SK-N-SH (cell line): ENCODE measurements at regions not wholly inside any gene's neighbourhood (a gene's known extent, or its start where the extent isn't known, plus 50 kb on each side); places are given as distances from the start of the nearest gene placed in this dataset.

Experiments used
- CTCF ChIA-PET: fragments of 300-600, 350-600 bp; formaldehyde crosslinking; extraction: SDS; loops from one replicate; lab custom pipeline; 2021; lab: Yijun Ruan, JAX
- POLR2A ChIA-PET: fragments of 350-600 bp; sonication (Branson Sonifier 250); formaldehyde crosslinking; extraction: SDS; loops from one replicate; lab custom pipeline; 2020; ENCODE audit warnings: antibody characterized with exemption, inconsistent platforms; lab: Yijun Ruan, JAX
- DNase-seq: peaks from one replicate; pipeline ENCODE4 v3.0.0; 2012
- H2AFZ ChIP-seq: fragments of 200-600 bp; sonication (generic); 2 replicates; pipeline ENCODE4 v1.8.1; 2016; ENCODE audit warnings: antibody characterized with exemption, mild to moderate bottlenecking, low read depth
- H3F3A ChIP-seq: fragments of 200-600 bp; sonication (generic); replicated peaks from 2 replicates; pipeline ENCODE3; 2016; ENCODE audit warnings: antibody characterized with exemption, mild to moderate bottlenecking; ENCODE audit not compliant: insufficient read depth
- H3K27ac ChIP-seq, 2 experiments: fragments of 200-500 bp in 1 of 2; fragments of 200-600 bp in 1 of 2; sonication (Bioruptor generic) in 1 of 2; sonication (generic), shearing (Covaris generic) in 1 of 2; 2 replicates each; pipeline versions ENCODE4 v1.5.1 to v1.6.1; 2014 to 2016; ENCODE audit warnings: low read depth in 2 of 2, inconsistent platforms in 1 of 2, low read length in 1 of 2, mild to moderate bottlenecking in 1 of 2, mixed read lengths in 1 of 2
- H3K27me3 ChIP-seq: fragments of 200-600 bp; sonication (generic), shearing (Covaris generic); 2 replicates; pipeline ENCODE4 v1.6.1; 2016; ENCODE audit warnings: mixed run types; ENCODE audit not compliant: insufficient read depth
- H3K36me3 ChIP-seq, 2 experiments: fragments of 200-500 bp in 1 of 2; fragments of 200-600 bp in 1 of 2; sonication (Bioruptor generic) in 1 of 2; sonication (generic) in 1 of 2; replicated peaks in 1 of 2; 2 replicates each; pipeline versions ENCODE3 to v1.5.1; 2014 to 2016; ENCODE audit warnings: low read length in 1 of 2, mild to moderate bottlenecking in 1 of 2; ENCODE audit not compliant: insufficient read depth in 2 of 2, control insufficient read depth in 1 of 2
- H3K4me1 ChIP-seq, 2 experiments: fragments of 200-500 bp in 1 of 2; fragments of 200-600 bp in 1 of 2; sonication (Bioruptor generic) in 1 of 2; sonication (generic), shearing (Covaris generic) in 1 of 2; 2 replicates each; pipeline versions ENCODE4 v1.5.1 to v1.6.1; 2014 to 2016; ENCODE audit warnings: low read depth in 1 of 2, low read length in 1 of 2, mixed run types in 1 of 2; ENCODE audit not compliant: insufficient read depth in 2 of 2, control insufficient read depth in 1 of 2
- H3K4me2 ChIP-seq: fragments of 200-600 bp; sonication (generic), shearing (Covaris generic); 2 replicates; pipeline ENCODE4 v1.6.1; 2017; ENCODE audit warnings: mixed run types
- H3K4me3 ChIP-seq, 2 experiments: fragments of 200-500 bp in 1 of 2; fragments of 200-600 bp in 1 of 2; sonication (Bioruptor generic) in 1 of 2; sonication (generic), shearing (Covaris generic) in 1 of 2; 2 replicates each; pipeline versions ENCODE4 v1.5.1 to v1.8.1; 2014 to 2016; ENCODE audit warnings: low read depth in 2 of 2, inconsistent platforms in 1 of 2, low read length in 1 of 2, mild to moderate bottlenecking in 1 of 2, mixed read lengths in 1 of 2, moderate library complexity in 1 of 2
- H3K79me2 ChIP-seq: fragments of 200-600 bp; sonication (generic); 2 replicates; pipeline ENCODE4 v1.8.1; 2017; ENCODE audit warnings: mild to moderate bottlenecking; ENCODE audit not compliant: insufficient read depth
- H3K9ac ChIP-seq: fragments of 200-600 bp; sonication (generic); 2 replicates; pipeline ENCODE4 v1.6.1; 2017; ENCODE audit warnings: mixed run types
- H3K9me2 ChIP-seq: fragments of 200-600 bp; sonication (generic); 2 replicates; pipeline ENCODE4 v1.6.1; 2017; ENCODE audit warnings: mixed run types
- H3K9me3 ChIP-seq: fragments of 200-600 bp; sonication (generic); 2 replicates; pipeline ENCODE4 v1.6.1; 2017; ENCODE audit warnings: mixed run types, mild to moderate bottlenecking, moderate library complexity
- H4K20me1 ChIP-seq: fragments of 200-600 bp; sonication (generic); 2 replicates; pipeline ENCODE4 v1.6.1; 2017; ENCODE audit warnings: mild to moderate bottlenecking, mixed run types; ENCODE audit not compliant: insufficient read depth
- GABPA ChIP-seq: IDR thresholded peaks from 2 replicates; pipeline ENCODE4 v1.4.0; 2012; ENCODE audit warnings: low read depth, mild to moderate bottlenecking
- MEF2A ChIP-seq: IDR thresholded peaks from 2 replicates; pipeline ENCODE4 v1.4.0; 2012; ENCODE audit warnings: low read depth, borderline replicate concordance
- MXI1 ChIP-seq: IDR thresholded peaks from 2 replicates; pipeline ENCODE4 v1.6.1; 2012; ENCODE audit warnings: mild to moderate bottlenecking, low read depth, low read length, improper control_type of control experiment
- POLR2AphosphoS5 ChIP-seq: IDR thresholded peaks from 2 replicates; pipeline ENCODE4 v1.6.1; 2012; ENCODE audit warnings: low read depth, low read length
- RAD21 ChIP-seq: IDR thresholded peaks from 2 replicates; pipeline ENCODE4 v1.6.1; 2012; ENCODE audit warnings: mild to moderate bottlenecking, low read length
- TAF1 ChIP-seq: IDR thresholded peaks from 2 replicates; pipeline ENCODE4 v1.6.1; 2012; ENCODE audit warnings: low read depth, mild to moderate bottlenecking, low read length, moderate library complexity, borderline replicate concordance
- TCF12 ChIP-seq: IDR thresholded peaks from 2 replicates; pipeline ENCODE4 v1.4.0; 2012
- ZBTB33 ChIP-seq: IDR thresholded peaks from 2 replicates; pipeline ENCODE4 v1.4.0; 2012; ENCODE audit warnings: low read depth, borderline replicate concordance
- WGBS: methylation state at CpG from one replicate; pipeline ENCODE4 v1.1.6; 2017; ENCODE audit warnings: low lambda C conversion rate; 5-methylcytosine and 5-hydroxymethylcytosine counted together
- TF ChIP-seq, protein P1 (sequence below): IDR thresholded peaks from 2 replicates; pipeline ENCODE4 v1.6.1; 2012; ENCODE audit warnings: mild to moderate bottlenecking, low read depth, low read length, moderate library complexity
- TF ChIP-seq, protein P2 (sequence below): IDR thresholded peaks from 2 replicates; pipeline ENCODE4; 2012
- TF ChIP-seq, protein P3 (sequence below): fragments of 150-350 bp; IDR thresholded peaks from 2 replicates; pipeline ENCODE4 v1.6.1; 2016; ENCODE audit warnings: mild to moderate bottlenecking, low read depth, low read length

DNA sequence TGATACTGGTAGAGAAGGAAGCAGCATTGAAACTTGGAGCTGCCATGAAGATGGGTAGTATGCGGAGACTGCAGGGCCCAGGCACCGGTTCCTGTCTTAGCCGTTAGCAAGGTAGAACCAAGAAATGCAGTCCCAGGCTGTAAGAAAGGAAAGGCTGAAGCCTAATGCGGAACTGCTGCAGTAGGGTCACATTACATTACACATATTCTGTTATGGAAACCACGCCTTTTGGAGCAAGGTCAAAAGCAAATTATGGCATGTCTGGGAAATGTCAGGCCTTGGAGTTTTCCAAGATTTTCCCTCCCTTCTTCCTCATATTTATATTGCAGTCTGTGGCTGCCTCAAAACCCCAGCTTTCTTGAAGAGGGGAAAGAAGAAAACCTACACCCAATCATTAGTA, 204.8 kb upstream of the RASGEF1B start:
- Histone ChIP-seq H3K27ac (no peak overlapping the region), H3K9me3 (no peaks in the 10 kb centered on the region), H3K4me1 (no peaks in the 10 kb centered on the region), H3K36me3 (no peaks in the 10 kb centered on the region), H3K4me2 (no peak overlapping the region), H3F3A (no peaks in the 10 kb centered on the region), H3K9ac (no peak overlapping the region), H4K20me1 (no peaks in the 10 kb centered on the region), H3K4me3 (no peak overlapping the region), H3K27me3 (no peaks in the 10 kb centered on the region; the same call in 1 of the 2 replicates), H3K9me2 (no peaks in the 10 kb centered on the region), H3K79me2 (no peaks in the 10 kb centered on the region), H2AFZ (no peak overlapping the region)
- ChIA-PET POLR2A (no interaction called here), CTCF (no interaction called here)
- TF ChIP-seq POLR2AphosphoS5 (no peak), RAD21 (no peak), ZBTB33 (no peak), MEF2A (no peak), GABPA (no peak), TAF1 (no peak), MXI1 (no peak), TCF12 (no peak)
- TF ChIP-seq, protein P1, sequence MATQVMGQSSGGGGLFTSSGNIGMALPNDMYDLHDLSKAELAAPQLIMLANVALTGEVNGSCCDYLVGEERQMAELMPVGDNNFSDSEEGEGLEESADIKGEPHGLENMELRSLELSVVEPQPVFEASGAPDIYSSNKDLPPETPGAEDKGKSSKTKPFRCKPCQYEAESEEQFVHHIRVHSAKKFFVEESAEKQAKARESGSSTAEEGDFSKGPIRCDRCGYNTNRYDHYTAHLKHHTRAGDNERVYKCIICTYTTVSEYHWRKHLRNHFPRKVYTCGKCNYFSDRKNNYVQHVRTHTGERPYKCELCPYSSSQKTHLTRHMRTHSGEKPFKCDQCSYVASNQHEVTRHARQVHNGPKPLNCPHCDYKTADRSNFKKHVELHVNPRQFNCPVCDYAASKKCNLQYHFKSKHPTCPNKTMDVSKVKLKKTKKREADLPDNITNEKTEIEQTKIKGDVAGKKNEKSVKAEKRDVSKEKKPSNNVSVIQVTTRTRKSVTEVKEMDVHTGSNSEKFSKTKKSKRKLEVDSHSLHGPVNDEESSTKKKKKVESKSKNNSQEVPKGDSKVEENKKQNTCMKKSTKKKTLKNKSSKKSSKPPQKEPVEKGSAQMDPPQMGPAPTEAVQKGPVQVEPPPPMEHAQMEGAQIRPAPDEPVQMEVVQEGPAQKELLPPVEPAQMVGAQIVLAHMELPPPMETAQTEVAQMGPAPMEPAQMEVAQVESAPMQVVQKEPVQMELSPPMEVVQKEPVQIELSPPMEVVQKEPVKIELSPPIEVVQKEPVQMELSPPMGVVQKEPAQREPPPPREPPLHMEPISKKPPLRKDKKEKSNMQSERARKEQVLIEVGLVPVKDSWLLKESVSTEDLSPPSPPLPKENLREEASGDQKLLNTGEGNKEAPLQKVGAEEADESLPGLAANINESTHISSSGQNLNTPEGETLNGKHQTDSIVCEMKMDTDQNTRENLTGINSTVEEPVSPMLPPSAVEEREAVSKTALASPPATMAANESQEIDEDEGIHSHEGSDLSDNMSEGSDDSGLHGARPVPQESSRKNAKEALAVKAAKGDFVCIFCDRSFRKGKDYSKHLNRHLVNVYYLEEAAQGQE, result no peak
- TF ChIP-seq, protein P2, sequence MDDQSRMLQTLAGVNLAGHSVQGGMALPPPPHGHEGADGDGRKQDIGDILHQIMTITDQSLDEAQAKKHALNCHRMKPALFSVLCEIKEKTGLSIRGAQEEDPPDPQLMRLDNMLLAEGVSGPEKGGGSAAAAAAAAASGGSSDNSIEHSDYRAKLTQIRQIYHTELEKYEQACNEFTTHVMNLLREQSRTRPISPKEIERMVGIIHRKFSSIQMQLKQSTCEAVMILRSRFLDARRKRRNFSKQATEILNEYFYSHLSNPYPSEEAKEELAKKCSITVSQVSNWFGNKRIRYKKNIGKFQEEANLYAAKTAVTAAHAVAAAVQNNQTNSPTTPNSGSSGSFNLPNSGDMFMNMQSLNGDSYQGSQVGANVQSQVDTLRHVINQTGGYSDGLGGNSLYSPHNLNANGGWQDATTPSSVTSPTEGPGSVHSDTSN, result no peak
- TF ChIP-seq, protein P3, sequence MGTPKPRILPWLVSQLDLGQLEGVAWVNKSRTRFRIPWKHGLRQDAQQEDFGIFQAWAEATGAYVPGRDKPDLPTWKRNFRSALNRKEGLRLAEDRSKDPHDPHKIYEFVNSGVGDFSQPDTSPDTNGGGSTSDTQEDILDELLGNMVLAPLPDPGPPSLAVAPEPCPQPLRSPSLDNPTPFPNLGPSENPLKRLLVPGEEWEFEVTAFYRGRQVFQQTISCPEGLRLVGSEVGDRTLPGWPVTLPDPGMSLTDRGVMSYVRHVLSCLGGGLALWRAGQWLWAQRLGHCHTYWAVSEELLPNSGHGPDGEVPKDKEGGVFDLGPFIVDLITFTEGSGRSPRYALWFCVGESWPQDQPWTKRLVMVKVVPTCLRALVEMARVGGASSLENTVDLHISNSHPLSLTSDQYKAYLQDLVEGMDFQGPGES, result no peak
- no peak for DNase-seq
- WGBS, result 14% methylated on average over 5 of the region's 5 CpGs
